ENCODE measurements at regions not wholly inside any gene's neighbourhood (a gene's known extent, or its start where the extent isn't known, plus 50 kb on each side); places are given as distances from the start of the nearest gene placed in this dataset.

GRCh38 chr7:118330388-118330787 lies 105.9 kb downstream of the ANKRD7 start:
- ATAC-seq (no peak), DNase-seq (ENCODE audit: low read depth in 1 of 2, low spot score in 1 of 2) (no peak)
- H3K4me2 ChIP-seq = no peak overlapping the region

DNA sequence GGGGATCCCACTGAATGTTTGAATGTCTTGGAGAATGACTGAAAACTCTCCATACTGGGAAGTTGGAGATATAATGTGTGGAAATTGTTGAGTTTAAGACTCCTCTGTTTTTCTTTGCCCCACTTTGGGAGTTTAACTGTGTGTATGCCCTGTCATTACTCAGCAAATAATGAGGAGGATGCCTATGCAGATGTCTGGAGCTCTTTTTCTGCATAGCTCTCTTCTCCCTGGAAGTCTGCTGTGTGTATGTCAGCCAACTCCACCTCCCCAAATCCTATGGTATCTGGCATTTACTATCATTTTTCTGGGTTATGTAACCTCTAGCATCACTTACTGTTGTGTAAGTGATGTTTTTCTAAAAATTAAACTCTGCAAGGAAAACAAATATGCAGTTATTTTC lies 122.2 kb downstream of the ANKRD7 start:
- H3K27ac ChIP-seq = no peak overlapping the region
- no peaks in the 10 kb centered on the region for H3K9me3 ChIP-seq
- ChIA-PET CTCF (interaction anchor here (0.6 kb wide), 1 partner anchor 816 kb away, joined by 3 read pairs; no protein-coding TSS in a partner anchor), POLR2A (no interaction called here)
- no peak for TF ChIP-seq JUNB (IDR thresholded peaks at IDR 0.05)
- TF ChIP-seq HOXB5 (CRISPR knock-in tag; IDR thresholded peaks at IDR 0.05) = no peak
- no peak for TF ChIP-seq RCOR1 (IDR thresholded peaks at IDR 0.05; ENCODE audit: low read depth, low read length)
- TF ChIP-seq MAZ (IDR thresholded peaks at IDR 0.05; ENCODE audit: borderline replicate concordance, low read depth, low read length) = no peak
- TF ChIP-seq EHF (CRISPR knock-in tag; IDR thresholded peaks at IDR 0.05) = no peak
- TF ChIP-seq CEBPB (IDR thresholded peaks at IDR 0.05) = no peak
- no peak for TF ChIP-seq ESRRA (IDR thresholded peaks at IDR 0.05; ENCODE audit: borderline replicate concordance, low read length)
- no peak for TF ChIP-seq USF2 (IDR thresholded peaks at IDR 0.05)
- TF ChIP-seq FOSL2 (IDR thresholded peaks at IDR 0.05) = no peak
- TF ChIP-seq FOSL2 (CRISPR knock-in tag; IDR thresholded peaks at IDR 0.05) = no peak
- no peak for TF ChIP-seq TP53 (CRISPR knock-in tag; IDR thresholded peaks at IDR 0.05)
- no peak for TF ChIP-seq HOXB13 (CRISPR knock-in tag; IDR thresholded peaks at IDR 0.05; ENCODE audit: low read depth)
- no peak for TF ChIP-seq PHF8 (IDR thresholded peaks at IDR 0.05; ENCODE audit: borderline replicate concordance, low read depth)
- no peaks in the 10 kb centered on the region for H3K4me1 ChIP-seq
- FAIRE-seq (no peak), ATAC-seq (no peak), DNase-seq (ENCODE audit: low read depth in 1 of 2, low spot score in 1 of 2) (no peak)
- no peak overlapping the region for H3K4me2 ChIP-seq
- H3K4me3 ChIP-seq = no peak overlapping the region

More at GRCh38 chr7:118330388-118330787, 105.9 kb downstream of the ANKRD7 start:
- no peak for TF ChIP-seq GATA3 (IDR thresholded peaks at IDR 0.05; ENCODE audit: borderline replicate concordance)
- TF ChIP-seq ZSCAN20 (CRISPR knock-in tag; IDR thresholded peaks at IDR 0.05) = no peak
- TF ChIP-seq FOSL2 (IDR thresholded peaks at IDR 0.05) = no peak
- no peak for TF ChIP-seq FOSL2 (CRISPR knock-in tag; IDR thresholded peaks at IDR 0.05)
- TF ChIP-seq HDAC2 (IDR thresholded peaks at IDR 0.05) = no peak
- TF ChIP-seq NFE2L2 (conservative IDR thresholded peaks at IDR 0.05; ENCODE audit: low read length) = no peak
- no peak for TF ChIP-seq E2F6 (IDR thresholded peaks at IDR 0.05; ENCODE audit: borderline replicate concordance, low read depth)
- no peak for TF ChIP-seq TFCP2L1 (CRISPR knock-in tag; IDR thresholded peaks at IDR 0.05)
- TF ChIP-seq SMC3 (IDR thresholded peaks at IDR 0.05) = no peak
- TF ChIP-seq NPAS2 (CRISPR knock-in tag; IDR thresholded peaks at IDR 0.05; ENCODE audit: borderline replicate concordance) = no peak
- TF ChIP-seq BHLHE40 (IDR thresholded peaks at IDR 0.05; ENCODE audit: low read depth, low read length) = no peak
- no peak for TF ChIP-seq ZNF302 (CRISPR knock-in tag; IDR thresholded peaks at IDR 0.05)
- TF ChIP-seq RAD21 (conservative IDR thresholded peaks at IDR 0.05 in 1 of 2, IDR thresholded peaks at IDR 0.05 in 1 of 2) = no peak
- ChIA-PET POLR2A (no interaction called here), CTCF (no interaction called here)
- Histone ChIP-seq H3K4me3 (no peak overlapping the region), H3K9me3 (no peaks in the 10 kb centered on the region), H3K4me1 (no peaks in the 10 kb centered on the region), H3K27ac (no peak overlapping the region)
- 14% methylated on average over 3 of the region's 3 CpGs for WGBS (ENCODE audit: missing lambda C conversion rate)
- no peak for FAIRE-seq

DNA sequence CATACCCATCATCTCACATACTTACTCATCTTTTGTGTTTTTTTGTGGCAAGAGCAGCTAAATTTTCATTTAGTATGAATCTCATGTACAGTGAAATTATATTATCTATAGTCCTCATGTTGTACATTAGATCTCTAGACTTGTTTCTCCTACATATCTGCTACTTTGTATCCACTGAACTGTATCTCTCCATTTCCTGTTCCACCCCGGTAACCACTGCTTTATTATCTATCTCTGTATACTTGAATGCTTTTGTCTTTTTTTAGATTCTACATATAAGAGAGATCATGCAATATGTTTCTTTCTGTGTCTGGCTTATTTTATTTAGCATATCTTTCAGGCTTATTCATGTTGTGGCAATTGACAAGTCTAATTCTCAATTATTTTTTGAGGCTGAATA lies 125.1 kb downstream of the ANKRD7 start:
- DNase-seq (ENCODE audit: low read depth in 1 of 2, low spot score in 1 of 2) (no peak), ATAC-seq (no peak), FAIRE-seq (no peak)
- WGBS (ENCODE audit: missing lambda C conversion rate) = 38% methylated on average over 1 of the region's 1 CpG
- Histone ChIP-seq H3K4me2 (no peak overlapping the region), H3K9me3 (no peaks in the 10 kb centered on the region), H3K4me3 (no peak overlapping the region), H3K4me1 (no peaks in the 10 kb centered on the region), H3K27ac (no peak overlapping the region)
- ChIA-PET POLR2A (no interaction called here), CTCF (no interaction called here)
- TF ChIP-seq NPAS2 (CRISPR knock-in tag; IDR thresholded peaks at IDR 0.05; ENCODE audit: borderline replicate concordance) (no peak), ESRRA (IDR thresholded peaks at IDR 0.05; ENCODE audit: borderline replicate concordance, low read length) (no peak), JUN (IDR thresholded peaks at IDR 0.05) (no peak), ZSCAN20 (CRISPR knock-in tag; IDR thresholded peaks at IDR 0.05) (no peak), GATA3 (IDR thresholded peaks at IDR 0.05; ENCODE audit: borderline replicate concordance) (no peak)
